GM12891 (cell line): ENCODE measurements at regions not wholly inside any gene's neighbourhood (a gene's known extent, or its start where the extent isn't known, plus 50 kb on each side); places are given as distances from the start of the nearest gene placed in this dataset.

Source experiments
- POLR2A ChIP-seq: IDR thresholded peaks from 2 replicates; pipeline ENCODE4 v1.6.1; 2011; ENCODE audit warnings: low read depth, low read length, control low read depth
- TAF1 ChIP-seq: IDR thresholded peaks from 2 replicates; pipeline ENCODE4 v1.6.1; 2011; ENCODE audit warnings: low read depth, low read length, control low read depth

GRCh38 chr13:95388420-95389079, 87.3 kb upstream of the ABCC4 start:
- TF ChIP-seq POLR2A (no peak), TAF1 (no peak)
